Endothelial cell (in vitro differentiated cells): ENCODE measurements at regions not wholly inside any gene's neighbourhood (a gene's known extent, or its start where the extent isn't known, plus 50 kb on each side); places are given as distances from the start of the nearest gene placed in this dataset.

Source experiments
- DNase-seq: peaks from one replicate; pipeline ENCODE4 v3.0.0; 2021; ENCODE audit warnings: low spot score
- H3K27ac Mint-ChIP-seq: one replicate; pipeline ENCODE4 v1.8.0; 2021; ENCODE audit warnings: mixed read lengths, inconsistent platforms; ENCODE audit not compliant: unreplicated experiment
- H3K27me3 Mint-ChIP-seq: one replicate; pipeline ENCODE4 v1.8.0; 2021; ENCODE audit warnings: mild to moderate bottlenecking, moderate library complexity, mixed read lengths, inconsistent platforms; ENCODE audit not compliant: unreplicated experiment
- H3K36me3 Mint-ChIP-seq: one replicate; pipeline ENCODE4 v1.8.0; 2021; ENCODE audit warnings: mild to moderate bottlenecking, low read depth, mixed read lengths, inconsistent platforms; ENCODE audit not compliant: unreplicated experiment
- H3K4me1 Mint-ChIP-seq: one replicate; pipeline ENCODE4 v1.8.0; 2021; ENCODE audit warnings: mild to moderate bottlenecking, mixed read lengths, inconsistent platforms; ENCODE audit not compliant: unreplicated experiment
- H3K4me3 Mint-ChIP-seq: one replicate; pipeline ENCODE4 v1.8.0; 2021; ENCODE audit warnings: mild to moderate bottlenecking, mixed read lengths, inconsistent platforms; ENCODE audit not compliant: unreplicated experiment
- H3K9me3 Mint-ChIP-seq: one replicate; pipeline ENCODE4 v1.8.0; 2021; ENCODE audit warnings: mixed read lengths, inconsistent platforms; ENCODE audit not compliant: unreplicated experiment
- CTCF ChIP-seq: fragments of 200-600 bp; sonication (generic); IDR thresholded peaks from one replicate; pipeline ENCODE4 v1.5.0; 2021; ENCODE audit warnings: antibody characterized with exemption; ENCODE audit not compliant: unreplicated experiment

DNA sequence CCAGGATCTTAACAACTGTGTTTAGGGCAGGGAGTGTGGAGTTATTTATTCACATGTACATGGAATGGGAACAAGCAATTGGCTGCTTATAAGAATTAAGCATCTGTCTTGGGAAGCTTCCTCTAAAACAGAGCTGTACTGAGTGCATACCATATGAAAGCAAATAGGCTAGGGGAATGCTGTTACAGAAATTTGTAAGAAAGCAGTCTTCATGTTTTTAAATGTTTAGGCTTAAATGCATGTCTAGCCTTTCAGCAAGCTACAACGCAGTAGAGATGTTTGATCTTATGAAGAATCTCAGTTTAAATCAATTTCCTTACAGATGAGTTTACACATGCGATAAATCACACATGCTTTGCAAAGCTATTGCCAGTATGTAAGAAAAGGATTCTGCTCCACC, 123.1 kb upstream of the MID1 start:
- Mint-ChIP-seq H3K4me1 (peaks cover 4% of the 10 kb centered on the region), H3K27me3 (no peaks in the 10 kb centered on the region)
- TF ChIP-seq CTCF, result no peak

DNA sequence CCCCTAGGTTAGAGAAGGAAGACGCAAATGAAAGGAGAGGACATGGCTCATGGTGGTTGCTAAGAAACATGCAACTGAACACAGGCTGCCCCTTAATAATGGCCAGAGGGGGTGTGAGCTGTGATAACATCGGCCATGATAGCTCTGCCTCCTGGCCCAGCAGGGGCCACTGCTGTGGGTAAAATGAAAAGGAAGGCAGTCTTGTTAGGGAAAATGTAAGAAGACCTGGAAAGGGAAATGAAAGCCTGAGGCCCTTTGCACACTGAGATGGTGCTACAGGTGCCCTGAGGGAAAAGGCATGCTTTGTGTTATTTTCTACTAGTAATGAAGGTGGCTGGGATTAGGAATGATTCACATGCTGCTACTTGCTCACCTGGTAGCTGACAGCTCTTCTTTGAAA, 123.6 kb upstream of the MID1 start:
- no peak for TF ChIP-seq CTCF
- no peaks in the 10 kb centered on the region for H3K36me3 Mint-ChIP-seq
- no peak overlapping the region for H3K27ac Mint-ChIP-seq
- no peak for DNase-seq
- H3K27me3 Mint-ChIP-seq, result no peaks in the 10 kb centered on the region
- no peaks in the 10 kb centered on the region for H3K9me3 Mint-ChIP-seq
- H3K4me3 Mint-ChIP-seq, result no peak overlapping the region
- peaks cover 4% of the 10 kb centered on the region for H3K4me1 Mint-ChIP-seq

More for the DNA sequence above, 123.1 kb upstream of the MID1 start:
- H3K36me3 Mint-ChIP-seq, result no peaks in the 10 kb centered on the region
- DNase-seq, result no peak
- no peak overlapping the region for H3K4me3 Mint-ChIP-seq
- no peaks in the 10 kb centered on the region for H3K9me3 Mint-ChIP-seq
- no peak overlapping the region for H3K27ac Mint-ChIP-seq

DNA sequence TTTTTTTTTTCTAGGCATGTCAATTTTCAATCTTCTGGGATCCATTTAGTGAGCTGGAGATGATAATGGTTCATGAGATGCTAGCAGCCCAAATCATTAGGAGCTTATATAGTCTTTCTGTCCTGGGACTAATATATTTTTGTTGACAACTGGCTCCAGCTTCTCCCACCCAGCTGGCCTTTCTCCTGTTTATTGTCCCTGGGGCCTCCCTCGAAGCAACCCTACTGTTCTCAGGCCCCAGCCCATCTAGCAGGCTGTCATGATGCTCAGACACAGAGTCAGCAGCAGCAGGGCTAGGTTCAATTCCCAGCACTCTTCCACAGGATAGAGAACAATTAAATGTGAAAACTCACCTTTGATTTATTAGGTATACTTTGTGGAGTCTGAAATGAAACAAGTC, 127.6 kb upstream of the MID1 start:
- no peak for DNase-seq
- H3K4me3 Mint-ChIP-seq, result no peak overlapping the region
- H3K4me1 Mint-ChIP-seq, result peaks cover 4% of the 10 kb centered on the region
- no peak overlapping the region for H3K27ac Mint-ChIP-seq
- no peaks in the 10 kb centered on the region for H3K27me3 Mint-ChIP-seq
- H3K9me3 Mint-ChIP-seq, result no peaks in the 10 kb centered on the region
- H3K36me3 Mint-ChIP-seq, result no peaks in the 10 kb centered on the region
- TF ChIP-seq CTCF, result no peak

DNA sequence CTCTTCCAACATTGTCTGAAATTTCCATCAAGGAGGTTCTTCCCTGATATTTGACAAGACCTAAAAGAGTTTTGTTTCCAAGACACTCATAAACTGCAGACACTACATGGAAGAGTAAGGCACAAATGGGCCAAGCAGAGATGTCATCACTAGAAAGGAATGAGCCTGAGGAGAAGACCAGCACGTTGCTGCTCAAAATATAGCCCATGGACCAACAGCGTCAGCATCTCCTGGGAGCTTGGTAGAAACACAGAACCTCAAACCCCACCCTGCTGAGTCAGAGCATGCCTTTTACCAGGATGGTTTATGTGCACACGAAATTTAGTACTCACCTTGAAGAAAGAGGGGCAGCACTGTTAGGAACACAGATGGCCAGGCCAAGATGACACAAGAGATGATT, 128.7 kb upstream of the MID1 start:
- no peak overlapping the region for H3K27ac Mint-ChIP-seq
- TF ChIP-seq CTCF, result no peak
- H3K4me1 Mint-ChIP-seq, result no peaks in the 10 kb centered on the region
- DNase-seq, result no peak
- no peaks in the 10 kb centered on the region for H3K27me3 Mint-ChIP-seq
- no peak overlapping the region for H3K4me3 Mint-ChIP-seq
- no peaks in the 10 kb centered on the region for H3K9me3 Mint-ChIP-seq
- no peaks in the 10 kb centered on the region for H3K36me3 Mint-ChIP-seq

DNA sequence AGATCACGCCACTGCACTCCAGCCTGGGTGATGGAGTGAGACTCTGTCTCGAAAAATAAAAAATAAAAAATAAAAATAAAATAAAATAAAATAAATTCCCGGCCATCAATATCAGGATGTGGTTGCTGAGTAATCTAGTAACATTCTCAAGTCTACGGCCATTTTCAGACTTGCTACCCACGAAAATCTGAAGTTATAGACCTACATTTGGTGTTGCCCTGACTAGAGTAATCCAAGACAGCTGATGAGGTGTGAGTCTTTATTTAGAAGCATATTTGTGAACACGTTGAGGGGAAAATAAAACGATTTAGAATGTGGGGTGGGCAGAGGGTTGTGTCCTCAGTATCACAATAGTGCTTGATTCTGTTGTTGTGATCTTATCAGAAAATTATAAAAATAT, 130.2 kb upstream of the MID1 start:
- H3K4me1 Mint-ChIP-seq, result peaks cover under 1% of the 10 kb centered on the region
- no peak overlapping the region for H3K4me3 Mint-ChIP-seq
- no peak overlapping the region for H3K27ac Mint-ChIP-seq
- no peak for DNase-seq
- no peaks in the 10 kb centered on the region for H3K36me3 Mint-ChIP-seq
- no peaks in the 10 kb centered on the region for H3K9me3 Mint-ChIP-seq
- no peaks in the 10 kb centered on the region for H3K27me3 Mint-ChIP-seq
- no peak for TF ChIP-seq CTCF
